ENCODE measurements at regions not wholly inside any gene's neighbourhood (a gene's known extent, or its start where the extent isn't known, plus 50 kb on each side); places are given as distances from the start of the nearest gene placed in this dataset.

GRCh38 chr1:221408117-221408803, 333.6 kb downstream of the DUSP10 start:
- Mint-ChIP-seq H3K4me1 (ENCODE audit: unreplicated experiment) (no peaks in the 10 kb centered on the region), H3K27me3 (peaks cover 34% of the 10 kb centered on the region), H3K36me3 (no peaks in the 10 kb centered on the region), H3K27ac (no peak overlapping the region), H3K9me3 (no peaks in the 10 kb centered on the region), H3K4me3 (no peak overlapping the region)
- DNase-seq (ENCODE audit: extremely low spot score, unreplicated experiment), result no peak
- TF ChIP-seq CTCF (conservative IDR thresholded peaks at IDR 0.05), result no peak

- no peak for DNase-seq (ENCODE audit: extremely low spot score, unreplicated experiment)
- no peaks in the 10 kb centered on the region for H3K4me1 Mint-ChIP-seq (ENCODE audit: unreplicated experiment)
- H3K4me3 Mint-ChIP-seq, result no peak overlapping the region
- H3K27me3 Mint-ChIP-seq, result peaks cover 26% of the 10 kb centered on the region
- no peaks in the 10 kb centered on the region for H3K36me3 Mint-ChIP-seq
- H3K9me3 Mint-ChIP-seq, result no peaks in the 10 kb centered on the region
- no peak overlapping the region for H3K27ac Mint-ChIP-seq
- TF ChIP-seq CTCF (conservative IDR thresholded peaks at IDR 0.05), result no peak
These were observed 330.6 kb downstream of the DUSP10 start for GRCh38 chr1:221411283-221411682.

GRCh38 chr1:221414772-221415539, 326.9 kb downstream of the DUSP10 start:
- Mint-ChIP-seq H3K27me3 (peaks cover 10% of the 10 kb centered on the region), H3K9me3 (no peaks in the 10 kb centered on the region)

GRCh38 chr1:221415651-221416050, 326.2 kb downstream of the DUSP10 start:
- Mint-ChIP-seq H3K36me3 (no peaks in the 10 kb centered on the region), H3K4me1 (ENCODE audit: unreplicated experiment) (no peaks in the 10 kb centered on the region), H3K27me3 (peaks cover 5% of the 10 kb centered on the region), H3K4me3 (no peak overlapping the region), H3K9me3 (no peaks in the 10 kb centered on the region), H3K27ac (no peak overlapping the region)
- no peak for DNase-seq (ENCODE audit: extremely low spot score, unreplicated experiment)
- no peak for TF ChIP-seq CTCF (conservative IDR thresholded peaks at IDR 0.05)

More at GRCh38 chr1:221414772-221415539, 326.9 kb downstream of the DUSP10 start:
- H3K4me3 Mint-ChIP-seq, result no peak overlapping the region
- no peaks in the 10 kb centered on the region for H3K4me1 Mint-ChIP-seq (ENCODE audit: unreplicated experiment)
- no peak overlapping the region for H3K27ac Mint-ChIP-seq
- TF ChIP-seq CTCF (conservative IDR thresholded peaks at IDR 0.05), result no peak
- no peak for DNase-seq (ENCODE audit: extremely low spot score, unreplicated experiment)
- H3K36me3 Mint-ChIP-seq, result no peaks in the 10 kb centered on the region

GRCh38 chr1:221416142-221416541, 325.7 kb downstream of the DUSP10 start:
- Mint-ChIP-seq H3K9me3 (no peaks in the 10 kb centered on the region), H3K27me3 (peaks cover 3% of the 10 kb centered on the region)
- no peak for DNase-seq (ENCODE audit: extremely low spot score, unreplicated experiment)

More at GRCh38 chr1:221416142-221416541, 325.7 kb downstream of the DUSP10 start:
- Mint-ChIP-seq H3K4me1 (ENCODE audit: unreplicated experiment) (no peaks in the 10 kb centered on the region), H3K4me3 (no peak overlapping the region), H3K36me3 (no peaks in the 10 kb centered on the region), H3K27ac (no peak overlapping the region)
- TF ChIP-seq CTCF (conservative IDR thresholded peaks at IDR 0.05), result no peak

Data from type B pancreatic cell (in vitro differentiated cells).